HEK293 (cell line): ENCODE measurements at regions not wholly inside any gene's neighbourhood (a gene's known extent, or its start where the extent isn't known, plus 50 kb on each side); places are given as distances from the start of the nearest gene placed in this dataset.

Experiments used
- CTCF ChIA-PET: fragments of 350-600 bp; formaldehyde crosslinking; extraction: SDS; loops from one replicate; lab custom pipeline; 2021; ENCODE audit warnings: antibody characterized with exemption; lab: Yijun Ruan, JAX
- POLR2A ChIA-PET: fragments of 300-600 bp; formaldehyde crosslinking; extraction: SDS; loops from one replicate; lab custom pipeline; 2020; ENCODE audit warnings: antibody characterized with exemption, inconsistent platforms; lab: Yijun Ruan, JAX
- H3K27ac ChIP-seq: fragments of 200-500 bp; sonication (Bioruptor generic); 2 replicates; pipeline ENCODE4 v1.5.1; 2014; ENCODE audit warnings: low read depth, low read length, control low read depth, inconsistent platforms; ENCODE audit errors: extremely low read depth
- H3K36me3 ChIP-seq, 2 experiments: fragments of 200-500 bp in 1 of 2; sonication (Bioruptor generic) in 1 of 2; 1 replicate in 1 of 2; 2 replicates in 1 of 2; pipeline ENCODE4 v1.5.1; 2014 to 2017; ENCODE audit warnings: inconsistent platforms in 2 of 2, low read length in 2 of 2; ENCODE audit not compliant: control insufficient read depth in 2 of 2, insufficient read depth in 1 of 2
- H3K4me1 ChIP-seq: fragments of 200-500 bp; sonication (Bioruptor generic); 2 replicates; pipeline ENCODE4 v1.5.1; 2014; ENCODE audit warnings: mild to moderate bottlenecking, low read length, inconsistent platforms; ENCODE audit not compliant: control insufficient read depth, insufficient read depth
- H3K4me3 ChIP-seq: 2 replicates; pipeline ENCODE4 v1.5.1; 2011; ENCODE audit warnings: low read depth, mild to moderate bottlenecking, control low read depth, low read length, moderate library complexity
- H3K9me3 ChIP-seq: fragments of 200-500 bp; sonication (Bioruptor generic); 2 replicates; pipeline ENCODE4 v1.5.1; 2014; ENCODE audit warnings: low read depth, low read length, inconsistent platforms; ENCODE audit not compliant: control insufficient read depth, insufficient read depth
- GLI2 ChIP-seq: fragments of 450-650 bp; formaldehyde crosslinking; IDR thresholded peaks from 2 replicates; pipeline ENCODE4; 2017; ENCODE audit warnings: missing biosample characterization, missing genetic modification characterization, low read depth, borderline replicate concordance
- KLF8 ChIP-seq: fragments of 450-650 bp; formaldehyde crosslinking; IDR thresholded peaks from 2 replicates; pipeline ENCODE4 v1.5.1; 2016; ENCODE audit warnings: missing biosample characterization, missing genetic modification characterization
- OSR2 ChIP-seq: fragments of 450-650 bp; formaldehyde crosslinking; IDR thresholded peaks from 2 replicates; pipeline ENCODE4 v1.5.1; 2016; ENCODE audit warnings: missing biosample characterization, missing genetic modification characterization
- TCF7L2 ChIP-seq: IDR thresholded peaks from 2 replicates; pipeline ENCODE4 v1.6.1; 2011; ENCODE audit warnings: low read depth, mild to moderate bottlenecking, inconsistent platforms, low read length, moderate library complexity, borderline replicate concordance
- ZBTB21 ChIP-seq: fragments of 450-650 bp; formaldehyde crosslinking; IDR thresholded peaks from 2 replicates; pipeline ENCODE4 v1.5.1; 2017; ENCODE audit warnings: missing biosample characterization, missing genetic modification characterization
- ZNF10 ChIP-seq: fragments of 450-650 bp; formaldehyde crosslinking; IDR thresholded peaks from 2 replicates; pipeline ENCODE4 v1.5.1; 2017; ENCODE audit warnings: missing biosample characterization, missing genetic modification characterization
- ZNF214 ChIP-seq: fragments of 450-650 bp; formaldehyde crosslinking; IDR thresholded peaks from 2 replicates; pipeline ENCODE4 v1.5.1; 2017; ENCODE audit warnings: missing biosample characterization, mild to moderate bottlenecking, missing genetic modification characterization, borderline replicate concordance
- ZNF274 ChIP-seq, 2 experiments: fragments of 200-500 bp in 1 of 2; fragments of 450-650 bp in 1 of 2; sonication (Bioruptor generic) in 1 of 2; formaldehyde crosslinking in 1 of 2; IDR thresholded peaks; 2 replicates each; pipeline versions ENCODE4 v1.5.1 to v1.6.1; 2014 to 2016; ENCODE audit warnings: borderline replicate concordance in 1 of 2, inconsistent platforms in 1 of 2, low read length in 1 of 2, missing biosample characterization in 1 of 2, missing genetic modification characterization in 1 of 2
- ZNF292 ChIP-seq: fragments of 450-650 bp; formaldehyde crosslinking; IDR thresholded peaks from 2 replicates; pipeline ENCODE4 v1.5.1; 2016; ENCODE audit warnings: low read depth, missing biosample characterization, missing genetic modification characterization, borderline replicate concordance
- ZNF48 ChIP-seq: fragments of 450-650 bp; formaldehyde crosslinking; IDR thresholded peaks from 2 replicates; pipeline ENCODE4 v1.5.1; 2016; ENCODE audit warnings: missing biosample characterization, missing genetic modification characterization
- ZNF510 ChIP-seq: fragments of 450-650 bp; formaldehyde crosslinking; IDR thresholded peaks from 2 replicates; pipeline ENCODE4 v1.5.1; 2018; ENCODE audit warnings: mild to moderate bottlenecking, missing genetic modification characterization, missing biosample characterization; ENCODE audit not compliant: insufficient replicate concordance
- ZNF513 ChIP-seq: fragments of 450-650 bp; IDR thresholded peaks from 2 replicates; pipeline ENCODE4 v1.5.1; 2018; ENCODE audit warnings: missing biosample characterization, missing genetic modification characterization
- ZNF549 ChIP-seq: fragments of 450-650 bp; IDR thresholded peaks from 2 replicates; pipeline ENCODE4 v1.5.1; 2018; ENCODE audit warnings: missing biosample characterization, missing genetic modification characterization, mild to moderate bottlenecking, inconsistent platforms, moderate library complexity
- ZNF555 ChIP-seq: fragments of 450-650 bp; formaldehyde crosslinking; conservative IDR thresholded peaks from 2 replicates; pipeline ENCODE4 v1.5.1; 2017; ENCODE audit warnings: missing biosample characterization, mild to moderate bottlenecking, missing genetic modification characterization, inconsistent platforms
- ZNF560 ChIP-seq: fragments of 450-650 bp; formaldehyde crosslinking; IDR thresholded peaks from 2 replicates; pipeline ENCODE4 v1.5.1; 2017; ENCODE audit warnings: missing biosample characterization, missing genetic modification characterization, borderline replicate concordance
- ZNF626 ChIP-seq: fragments of 450-650 bp; sonication (Bioruptor Pico); formaldehyde crosslinking; IDR thresholded peaks from 2 replicates; pipeline ENCODE4 v1.5.1; 2018; ENCODE audit warnings: missing biosample characterization, missing genetic modification characterization, inconsistent platforms
- ZNF664 ChIP-seq: fragments of 450-650 bp; formaldehyde crosslinking; IDR thresholded peaks from 2 replicates; pipeline ENCODE4 v1.5.1; 2016; ENCODE audit warnings: missing biosample characterization, missing genetic modification characterization
- ZNF704 ChIP-seq: fragments of 450-650 bp; formaldehyde crosslinking; IDR thresholded peaks from 2 replicates; pipeline ENCODE4 v1.5.1; 2016; ENCODE audit warnings: missing biosample characterization, missing genetic modification characterization
- ZNF777 ChIP-seq: fragments of 450-650 bp; formaldehyde crosslinking; IDR thresholded peaks from 2 replicates; pipeline ENCODE4 v1.5.1; 2017; ENCODE audit warnings: missing biosample characterization, missing genetic modification characterization, borderline replicate concordance
- ZXDB ChIP-seq: fragments of 450-650 bp; formaldehyde crosslinking; IDR thresholded peaks from 2 replicates; pipeline ENCODE4 v1.5.1; 2016; ENCODE audit warnings: missing biosample characterization, missing genetic modification characterization
- TF ChIP-seq, protein P1 (sequence below): fragments of 450-650 bp; formaldehyde crosslinking; IDR thresholded peaks from 2 replicates; pipeline ENCODE4 v1.5.1; 2016; ENCODE audit warnings: missing biosample characterization, missing genetic modification characterization, borderline replicate concordance
- TF ChIP-seq, protein P2 (sequence below): fragments of 450-650 bp; formaldehyde crosslinking; IDR thresholded peaks from 2 replicates; pipeline ENCODE4 v1.5.1; 2016; ENCODE audit warnings: missing biosample characterization, missing genetic modification characterization
- TF ChIP-seq, protein P3 (sequence below): fragments of 450-650 bp; formaldehyde crosslinking; IDR thresholded peaks from 2 replicates; pipeline ENCODE4 v1.5.1; 2016; ENCODE audit warnings: missing biosample characterization, missing genetic modification characterization

DNA sequence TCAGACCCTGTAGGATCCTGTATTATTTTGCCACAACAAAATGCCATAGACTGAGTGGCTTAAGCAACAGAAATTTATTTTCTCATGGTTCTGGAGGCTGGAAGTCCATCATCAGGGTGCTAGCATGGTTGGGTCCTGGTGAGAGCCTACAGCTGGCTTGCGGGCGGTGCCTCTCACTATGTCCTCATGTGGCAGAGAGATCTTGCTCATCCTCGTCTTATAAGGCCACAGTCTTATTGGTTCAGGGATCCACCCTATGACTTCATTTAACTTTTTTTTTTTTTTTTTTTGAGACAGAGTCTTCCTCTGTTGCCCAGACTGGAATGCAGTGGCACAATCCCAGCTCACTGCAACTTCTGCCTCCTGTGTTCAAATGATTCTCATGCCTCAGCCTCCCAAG is 90.9 kb downstream of the LSM5 start:
- CTCF ChIA-PET = no interaction called here
- TF ChIP-seq TCF7L2 (no peak), ZNF555 (tag by site-specific recombination) (no peak), ZNF274 (IDR thresholded peaks at IDR 0.05; ENCODE audit: low read length) (no peak), ZNF274 (tag by site-specific recombination; IDR thresholded peaks at IDR 0.05; ENCODE audit: borderline replicate concordance) (no peak), ZNF510 (tag by site-specific recombination) (no peak), ZNF626 (tag by site-specific recombination) (no peak), ZNF10 (tag by site-specific recombination) (no peak), OSR2 (no peak), ZNF664 (tag by site-specific recombination) (no peak), ZXDB (tag by site-specific recombination) (no peak), ZBTB21 (tag by site-specific recombination) (no peak), ZNF549 (tag by site-specific recombination) (no peak), ZNF777 (tag by site-specific recombination) (no peak), ZNF560 (tag by site-specific recombination) (no peak), ZNF48 (tag by site-specific recombination) (no peak), KLF8 (tag by site-specific recombination) (no peak)
- TF ChIP-seq, protein P1, sequence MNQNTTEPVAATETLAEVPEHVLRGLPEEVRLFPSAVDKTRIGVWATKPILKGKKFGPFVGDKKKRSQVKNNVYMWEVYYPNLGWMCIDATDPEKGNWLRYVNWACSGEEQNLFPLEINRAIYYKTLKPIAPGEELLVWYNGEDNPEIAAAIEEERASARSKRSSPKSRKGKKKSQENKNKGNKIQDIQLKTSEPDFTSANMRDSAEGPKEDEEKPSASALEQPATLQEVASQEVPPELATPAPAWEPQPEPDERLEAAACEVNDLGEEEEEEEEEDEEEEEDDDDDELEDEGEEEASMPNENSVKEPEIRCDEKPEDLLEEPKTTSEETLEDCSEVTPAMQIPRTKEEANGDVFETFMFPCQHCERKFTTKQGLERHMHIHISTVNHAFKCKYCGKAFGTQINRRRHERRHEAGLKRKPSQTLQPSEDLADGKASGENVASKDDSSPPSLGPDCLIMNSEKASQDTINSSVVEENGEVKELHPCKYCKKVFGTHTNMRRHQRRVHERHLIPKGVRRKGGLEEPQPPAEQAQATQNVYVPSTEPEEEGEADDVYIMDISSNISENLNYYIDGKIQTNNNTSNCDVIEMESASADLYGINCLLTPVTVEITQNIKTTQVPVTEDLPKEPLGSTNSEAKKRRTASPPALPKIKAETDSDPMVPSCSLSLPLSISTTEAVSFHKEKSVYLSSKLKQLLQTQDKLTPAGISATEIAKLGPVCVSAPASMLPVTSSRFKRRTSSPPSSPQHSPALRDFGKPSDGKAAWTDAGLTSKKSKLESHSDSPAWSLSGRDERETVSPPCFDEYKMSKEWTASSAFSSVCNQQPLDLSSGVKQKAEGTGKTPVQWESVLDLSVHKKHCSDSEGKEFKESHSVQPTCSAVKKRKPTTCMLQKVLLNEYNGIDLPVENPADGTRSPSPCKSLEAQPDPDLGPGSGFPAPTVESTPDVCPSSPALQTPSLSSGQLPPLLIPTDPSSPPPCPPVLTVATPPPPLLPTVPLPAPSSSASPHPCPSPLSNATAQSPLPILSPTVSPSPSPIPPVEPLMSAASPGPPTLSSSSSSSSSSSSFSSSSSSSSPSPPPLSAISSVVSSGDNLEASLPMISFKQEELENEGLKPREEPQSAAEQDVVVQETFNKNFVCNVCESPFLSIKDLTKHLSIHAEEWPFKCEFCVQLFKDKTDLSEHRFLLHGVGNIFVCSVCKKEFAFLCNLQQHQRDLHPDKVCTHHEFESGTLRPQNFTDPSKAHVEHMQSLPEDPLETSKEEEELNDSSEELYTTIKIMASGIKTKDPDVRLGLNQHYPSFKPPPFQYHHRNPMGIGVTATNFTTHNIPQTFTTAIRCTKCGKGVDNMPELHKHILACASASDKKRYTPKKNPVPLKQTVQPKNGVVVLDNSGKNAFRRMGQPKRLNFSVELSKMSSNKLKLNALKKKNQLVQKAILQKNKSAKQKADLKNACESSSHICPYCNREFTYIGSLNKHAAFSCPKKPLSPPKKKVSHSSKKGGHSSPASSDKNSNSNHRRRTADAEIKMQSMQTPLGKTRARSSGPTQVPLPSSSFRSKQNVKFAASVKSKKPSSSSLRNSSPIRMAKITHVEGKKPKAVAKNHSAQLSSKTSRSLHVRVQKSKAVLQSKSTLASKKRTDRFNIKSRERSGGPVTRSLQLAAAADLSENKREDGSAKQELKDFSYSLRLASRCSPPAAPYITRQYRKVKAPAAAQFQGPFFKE (tag by site-specific recombination) = no peak
- TF ChIP-seq, protein P2, sequence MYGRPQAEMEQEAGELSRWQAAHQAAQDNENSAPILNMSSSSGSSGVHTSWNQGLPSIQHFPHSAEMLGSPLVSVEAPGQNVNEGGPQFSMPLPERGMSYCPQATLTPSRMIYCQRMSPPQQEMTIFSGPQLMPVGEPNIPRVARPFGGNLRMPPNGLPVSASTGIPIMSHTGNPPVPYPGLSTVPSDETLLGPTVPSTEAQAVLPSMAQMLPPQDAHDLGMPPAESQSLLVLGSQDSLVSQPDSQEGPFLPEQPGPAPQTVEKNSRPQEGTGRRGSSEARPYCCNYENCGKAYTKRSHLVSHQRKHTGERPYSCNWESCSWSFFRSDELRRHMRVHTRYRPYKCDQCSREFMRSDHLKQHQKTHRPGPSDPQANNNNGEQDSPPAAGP (tag by site-specific recombination) = no peak
- TF ChIP-seq, all 188 proteins: peak for 0
- H3K4me3 ChIP-seq = no peak overlapping the region
- no peaks in the 10 kb centered on the region for H3K4me1 ChIP-seq
- H3K36me3 ChIP-seq = no peaks in the 10 kb centered on the region
- no peak overlapping the region for H3K27ac ChIP-seq
- POLR2A ChIA-PET = no interaction called here
- H3K9me3 ChIP-seq = no peaks in the 10 kb centered on the region

- TF ChIP-seq GLI2 = no peak
- TF ChIP-seq, protein P3, sequence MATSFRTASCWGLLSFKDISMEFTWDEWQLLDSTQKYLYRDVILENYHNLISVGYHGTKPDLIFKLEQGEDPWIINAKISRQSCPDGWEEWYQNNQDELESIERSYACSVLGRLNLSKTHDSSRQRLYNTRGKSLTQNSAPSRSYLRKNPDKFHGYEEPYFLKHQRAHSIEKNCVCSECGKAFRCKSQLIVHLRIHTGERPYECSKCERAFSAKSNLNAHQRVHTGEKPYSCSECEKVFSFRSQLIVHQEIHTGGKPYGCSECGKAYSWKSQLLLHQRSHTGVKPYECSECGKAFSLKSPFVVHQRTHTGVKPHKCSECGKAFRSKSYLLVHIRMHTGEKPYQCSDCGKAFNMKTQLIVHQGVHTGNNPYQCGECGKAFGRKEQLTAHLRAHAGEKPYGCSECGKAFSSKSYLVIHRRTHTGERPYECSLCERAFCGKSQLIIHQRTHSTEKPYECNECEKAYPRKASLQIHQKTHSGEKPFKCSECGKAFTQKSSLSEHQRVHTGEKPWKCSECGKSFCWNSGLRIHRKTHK (tag by site-specific recombination) = no peak
- no peak for TF ChIP-seq ZNF214 (tag by site-specific recombination)
- no peak for TF ChIP-seq ZNF513 (tag by site-specific recombination)
- TF ChIP-seq ZNF704 (tag by site-specific recombination) = no peak
- TF ChIP-seq ZNF292 = no peak
- TF ChIP-seq, all 188 proteins: peak for 0
- Histone ChIP-seq H3K4me3 (no peak overlapping the region), H3K27ac (no peak overlapping the region), H3K4me1 (no peaks in the 10 kb centered on the region), H3K36me3 (no peaks in the 10 kb centered on the region), H3K9me3 (no peaks in the 10 kb centered on the region)
- ChIA-PET CTCF (no interaction called here), POLR2A (no interaction called here)
Observed at GRCh38 chr7:32395168-32395567, 95.0 kb downstream of the LSM5 start.
